HG03378 (cell line): ENCODE measurements at regions not wholly inside any gene's neighbourhood (a gene's known extent, or its start where the extent isn't known, plus 50 kb on each side); places are given as distances from the start of the nearest gene placed in this dataset.
"Not testable (repeated sequence)": the region's sequence is repeated elsewhere in the genome, so short reads cannot be mapped to it uniquely, and the experiment has no call there.

ENCODE experiments used
- ATAC-seq: cut with Tn5 transposase; IDR thresholded peaks from one replicate; pipeline ENCODE4 v1.9.1; 2021; ENCODE audit warnings: mild to moderate bottlenecking, moderate library complexity; ENCODE audit not compliant: unreplicated experiment

DNA sequence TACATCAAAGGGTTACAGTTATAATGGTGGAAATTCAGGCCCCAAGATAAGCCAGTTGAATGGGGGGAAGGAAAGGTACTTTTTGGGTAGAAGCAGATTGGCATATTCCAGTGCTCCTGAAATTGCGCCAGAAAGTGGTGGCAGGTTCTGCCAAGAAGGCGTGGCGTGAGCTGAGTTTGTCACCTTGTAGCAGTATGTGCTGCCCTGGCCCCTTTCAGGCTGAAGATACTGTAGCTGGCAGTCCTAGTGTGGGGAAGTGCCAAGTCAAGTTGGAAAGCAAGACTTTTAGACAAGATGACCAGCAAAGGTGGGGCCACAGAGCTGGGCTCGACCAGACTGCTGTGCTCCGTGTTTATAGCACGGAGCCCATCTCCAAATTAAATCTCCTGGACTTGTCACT, 133.6 kb upstream of the GLRA1 start:
- ATAC-seq = no peak

- no peak for ATAC-seq
These were observed 132.3 kb upstream of the GLRA1 start for GRCh38 chr5:152056931-152057330.

GRCh38 chr5:152052470-152052869, 127.8 kb upstream of the GLRA1 start:
- ATAC-seq = no peak

GRCh38 chr5:152051499-152052454, 127.1 kb upstream of the GLRA1 start:
- no peak for ATAC-seq

GRCh38 chr5:152046361-152046760, 121.7 kb upstream of the GLRA1 start:
- no peak for ATAC-seq

- ATAC-seq = not testable (repeated sequence)
These were observed 114.2 kb upstream of the GLRA1 start for GRCh38 chr5:152038856-152039255.

- ATAC-seq = not testable (repeated sequence)
These were observed 101.8 kb upstream of the GLRA1 start for GRCh38 chr5:152026328-152027024.

GRCh38 chr5:152016421-152016820, 91.8 kb upstream of the GLRA1 start:
- ATAC-seq = no peak

GRCh38 chr5:152007653-152008335, 83.1 kb upstream of the GLRA1 start:
- no peak for ATAC-seq

DNA sequence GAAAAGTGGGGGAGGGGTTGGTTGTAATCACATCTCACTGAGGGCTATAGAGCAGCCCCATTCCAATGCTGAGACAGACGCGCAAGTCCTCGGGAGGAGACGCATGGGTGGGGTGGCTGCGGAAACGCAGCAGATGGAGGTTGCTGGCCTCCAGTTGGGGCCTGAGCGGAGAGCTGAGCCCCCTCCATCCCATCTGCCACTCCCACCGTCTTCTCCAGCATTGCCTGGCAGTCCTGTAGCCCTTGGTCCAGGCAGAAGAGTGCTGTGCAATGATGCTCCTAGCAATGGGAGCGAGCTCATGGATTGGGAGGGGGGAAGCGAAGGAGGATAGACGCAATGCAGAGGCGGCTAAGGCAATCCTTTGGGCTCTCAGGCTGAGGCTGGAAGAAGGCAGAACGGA, 79.4 kb upstream of the GLRA1 start:
- no peak for ATAC-seq
